Astrocyte (in vitro differentiated cells and primary cell): ENCODE measurements at regions not wholly inside any gene's neighbourhood (a gene's known extent, or its start where the extent isn't known, plus 50 kb on each side); places are given as distances from the start of the nearest gene placed in this dataset.

ENCODE experiments used
- DNase-seq: peaks from one replicate; pipeline ENCODE4 v3.0.0-alpha.2; 2010; ENCODE audit warnings: low read depth
- FAIRE-seq: peaks from 2 replicates; lab custom pipeline; 2011; peaks lifted over from hg19 to GRCh38; lab: Jason Lieb, UNC
- H2AFZ ChIP-seq: 2 replicates; pipeline ENCODE4 v1.6.0; 2012; ENCODE audit warnings: low read depth, low read length, inconsistent platforms
- H3K27ac ChIP-seq: 2 replicates; pipeline ENCODE4 v1.5.1; 2011; ENCODE audit warnings: low read depth, low read length, inconsistent platforms
- H3K27me3 ChIP-seq: 2 replicates; pipeline ENCODE4 v1.6.0; 2011; ENCODE audit warnings: low read length, inconsistent platforms; ENCODE audit not compliant: insufficient read depth
- H3K36me3 ChIP-seq: 2 replicates; pipeline ENCODE4 v1.5.1; 2011; ENCODE audit warnings: low read length, inconsistent platforms; ENCODE audit not compliant: insufficient read depth
- H3K4me1 ChIP-seq: 2 replicates; pipeline ENCODE4 v1.5.1; 2011; ENCODE audit warnings: low read length, inconsistent platforms; ENCODE audit not compliant: insufficient read depth
- H3K4me2 ChIP-seq: 2 replicates; pipeline ENCODE4 v1.6.0; 2012; ENCODE audit warnings: low read length, inconsistent platforms
- H3K4me3 ChIP-seq: 2 replicates; pipeline ENCODE4 v1.5.1; 2011; ENCODE audit warnings: low read depth, mild to moderate bottlenecking, low read length, inconsistent platforms; ENCODE audit not compliant: insufficient read depth
- H3K79me2 ChIP-seq: 2 replicates; pipeline ENCODE4 v1.6.0; 2012; ENCODE audit warnings: mild to moderate bottlenecking, low read length, inconsistent platforms; ENCODE audit not compliant: insufficient read depth
- H3K9ac ChIP-seq: 2 replicates; pipeline ENCODE4 v1.6.0; 2012; ENCODE audit warnings: mild to moderate bottlenecking, low read length, inconsistent platforms
- H3K9me3 ChIP-seq: 2 replicates; pipeline ENCODE4 v1.5.1; 2012; ENCODE audit warnings: low read depth, mild to moderate bottlenecking, low read length, inconsistent platforms; ENCODE audit not compliant: insufficient read depth
- H4K20me1 ChIP-seq: 2 replicates; pipeline ENCODE4 v1.6.0; 2012; ENCODE audit warnings: low read length, inconsistent platforms; ENCODE audit not compliant: insufficient read depth
- H3K27ac Mint-ChIP-seq: one replicate; pipeline ENCODE4 v1.8.0; 2021; ENCODE audit warnings: mild to moderate bottlenecking, mixed read lengths; ENCODE audit not compliant: unreplicated experiment
- H3K27me3 Mint-ChIP-seq: one replicate; pipeline ENCODE4 v1.8.0; 2021; ENCODE audit warnings: low read depth, mixed read lengths; ENCODE audit not compliant: unreplicated experiment
- H3K36me3 Mint-ChIP-seq: one replicate; pipeline ENCODE4 v1.8.0; 2021; ENCODE audit warnings: low read depth, mixed read lengths; ENCODE audit not compliant: unreplicated experiment
- H3K4me1 Mint-ChIP-seq: one replicate; pipeline ENCODE4 v1.8.0; 2021; ENCODE audit warnings: low read depth, mixed read lengths; ENCODE audit not compliant: unreplicated experiment
- H3K4me3 Mint-ChIP-seq: one replicate; pipeline ENCODE4 v1.8.0; 2021; ENCODE audit warnings: mild to moderate bottlenecking, moderate library complexity, mixed read lengths; ENCODE audit not compliant: unreplicated experiment
- H3K9me3 Mint-ChIP-seq: one replicate; pipeline ENCODE4 v1.8.0; 2021; ENCODE audit warnings: mild to moderate bottlenecking, mixed read lengths; ENCODE audit not compliant: unreplicated experiment
- EZH2 ChIP-seq: IDR thresholded peaks from 2 replicates; pipeline ENCODE4 v1.6.1; 2012; ENCODE audit warnings: mild to moderate bottlenecking, low read length, inconsistent platforms; ENCODE audit not compliant: insufficient read depth
- TF ChIP-seq, protein P1 (sequence below): IDR thresholded peaks from 2 replicates; pipeline ENCODE4 v1.5.1; 2011; ENCODE audit warnings: low read depth, mild to moderate bottlenecking, inconsistent platforms, low read length, moderate library complexity; ENCODE audit not compliant: insufficient read depth

DNA sequence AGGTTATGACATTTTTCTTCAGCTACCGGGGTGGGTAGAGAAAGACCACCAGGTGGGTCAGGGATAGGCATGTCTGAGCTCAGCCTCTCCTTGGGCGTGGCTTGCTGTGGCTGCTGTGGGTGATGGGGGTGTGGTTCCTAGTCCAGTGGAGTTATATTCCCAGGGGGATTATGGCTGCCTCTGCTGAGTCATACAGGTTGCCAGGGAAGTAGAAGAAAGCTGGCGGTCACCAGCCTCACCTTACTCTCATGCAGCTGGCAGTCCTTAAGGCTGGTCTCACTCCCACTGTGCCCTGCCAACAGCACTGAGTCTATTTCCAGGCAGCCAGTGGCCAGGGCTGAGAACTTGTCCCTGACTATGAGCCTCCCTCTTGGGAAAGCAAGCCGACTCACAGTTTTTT lies 130.0 kb downstream of the SCP2D1 start:
- H3K27me3 Mint-ChIP-seq: peaks cover 16% of the 10 kb centered on the region
- no peaks in the 10 kb centered on the region for H4K20me1 ChIP-seq
- H3K9me3 Mint-ChIP-seq: peaks cover 2% of the 10 kb centered on the region
- H3K36me3 Mint-ChIP-seq: no peaks in the 10 kb centered on the region
- no peak overlapping the region for H3K9ac ChIP-seq
- H3K4me2 ChIP-seq: no peak overlapping the region
- no peaks in the 10 kb centered on the region for H3K27me3 ChIP-seq
- H3K4me3 Mint-ChIP-seq: no peak overlapping the region
- H3K27ac ChIP-seq: no peak overlapping the region
- H3K4me1 ChIP-seq: no peaks in the 10 kb centered on the region
- H3K9me3 ChIP-seq: no peaks in the 10 kb centered on the region
- no peak overlapping the region for H3K27ac Mint-ChIP-seq
- FAIRE-seq: no peak
- H2AFZ ChIP-seq: no peak overlapping the region
- H3K79me2 ChIP-seq: no peaks in the 10 kb centered on the region
- no peak for DNase-seq
- H3K36me3 ChIP-seq: no peaks in the 10 kb centered on the region
- no peaks in the 10 kb centered on the region for H3K4me1 Mint-ChIP-seq
- no peak overlapping the region for H3K4me3 ChIP-seq
- TF ChIP-seq EZH2: no peak
- TF ChIP-seq, protein P1, sequence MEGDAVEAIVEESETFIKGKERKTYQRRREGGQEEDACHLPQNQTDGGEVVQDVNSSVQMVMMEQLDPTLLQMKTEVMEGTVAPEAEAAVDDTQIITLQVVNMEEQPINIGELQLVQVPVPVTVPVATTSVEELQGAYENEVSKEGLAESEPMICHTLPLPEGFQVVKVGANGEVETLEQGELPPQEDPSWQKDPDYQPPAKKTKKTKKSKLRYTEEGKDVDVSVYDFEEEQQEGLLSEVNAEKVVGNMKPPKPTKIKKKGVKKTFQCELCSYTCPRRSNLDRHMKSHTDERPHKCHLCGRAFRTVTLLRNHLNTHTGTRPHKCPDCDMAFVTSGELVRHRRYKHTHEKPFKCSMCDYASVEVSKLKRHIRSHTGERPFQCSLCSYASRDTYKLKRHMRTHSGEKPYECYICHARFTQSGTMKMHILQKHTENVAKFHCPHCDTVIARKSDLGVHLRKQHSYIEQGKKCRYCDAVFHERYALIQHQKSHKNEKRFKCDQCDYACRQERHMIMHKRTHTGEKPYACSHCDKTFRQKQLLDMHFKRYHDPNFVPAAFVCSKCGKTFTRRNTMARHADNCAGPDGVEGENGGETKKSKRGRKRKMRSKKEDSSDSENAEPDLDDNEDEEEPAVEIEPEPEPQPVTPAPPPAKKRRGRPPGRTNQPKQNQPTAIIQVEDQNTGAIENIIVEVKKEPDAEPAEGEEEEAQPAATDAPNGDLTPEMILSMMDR: no peak

DNA sequence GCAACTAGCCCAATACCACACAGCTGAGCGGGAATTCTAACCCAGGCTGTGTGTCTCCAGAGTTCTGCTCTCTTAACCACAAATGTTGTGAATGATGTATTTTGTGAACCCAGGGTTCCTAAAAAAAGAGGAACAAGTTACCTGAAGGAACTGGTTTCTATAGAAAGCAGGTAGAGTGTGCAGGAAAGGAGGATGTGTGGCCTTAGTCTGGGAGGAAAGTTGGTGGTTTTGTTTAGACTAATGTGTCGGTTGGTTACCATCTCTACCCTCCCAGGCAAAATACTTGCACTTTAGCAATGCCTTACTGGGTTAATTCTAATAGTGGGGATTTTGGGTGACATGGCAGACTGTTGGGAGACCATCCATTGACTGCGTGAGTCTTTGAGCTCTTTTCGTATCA lies 143.3 kb downstream of the SCP2D1 start:
- no peaks in the 10 kb centered on the region for H3K36me3 ChIP-seq
- Mint-ChIP-seq H3K4me1 (no peaks in the 10 kb centered on the region), H3K4me3 (no peak overlapping the region), H3K36me3 (no peaks in the 10 kb centered on the region), H3K9me3 (no peaks in the 10 kb centered on the region), H3K27me3 (no peaks in the 10 kb centered on the region), H3K27ac (no peak overlapping the region)
- no peak for FAIRE-seq
- H3K4me2 ChIP-seq: no peak overlapping the region
- H3K27me3 ChIP-seq: no peaks in the 10 kb centered on the region
- no peak overlapping the region for H3K27ac ChIP-seq
- H3K4me3 ChIP-seq: no peak overlapping the region
- H3K79me2 ChIP-seq: no peaks in the 10 kb centered on the region
- H3K9me3 ChIP-seq: peaks cover 6% of the 10 kb centered on the region
- H4K20me1 ChIP-seq: no peaks in the 10 kb centered on the region
- DNase-seq: no peak
- TF ChIP-seq, protein P1: no peak
- TF ChIP-seq EZH2: no peak
- no peaks in the 10 kb centered on the region for H3K4me1 ChIP-seq
- H3K9ac ChIP-seq: no peak overlapping the region
- no peak overlapping the region for H2AFZ ChIP-seq

DNA sequence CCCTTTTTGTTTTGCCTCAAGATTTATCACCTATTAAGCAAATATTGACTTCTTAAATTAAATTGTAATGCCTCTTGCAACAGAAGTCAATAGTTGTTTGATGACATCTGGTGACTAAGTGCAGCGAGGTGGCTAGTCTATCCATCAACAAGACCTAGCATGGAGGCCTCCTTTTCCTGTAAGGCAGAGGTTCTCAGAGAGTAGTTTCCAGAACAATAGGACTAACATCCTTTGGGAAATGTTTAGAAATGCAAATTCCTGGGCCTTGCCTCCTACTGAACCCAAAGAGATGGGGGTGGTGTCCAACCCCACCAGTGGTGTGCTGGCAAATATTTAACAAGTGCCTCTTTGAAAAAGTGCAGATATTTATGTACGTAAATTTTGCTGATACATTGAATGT lies 143.7 kb downstream of the SCP2D1 start:
- Mint-ChIP-seq H3K36me3 (no peaks in the 10 kb centered on the region), H3K4me3 (no peak overlapping the region), H3K4me1 (no peaks in the 10 kb centered on the region), H3K27me3 (no peaks in the 10 kb centered on the region), H3K27ac (no peak overlapping the region), H3K9me3 (no peaks in the 10 kb centered on the region)
- Histone ChIP-seq H3K79me2 (no peaks in the 10 kb centered on the region), H3K4me3 (no peak overlapping the region), H3K4me1 (no peaks in the 10 kb centered on the region), H3K36me3 (no peaks in the 10 kb centered on the region), H3K4me2 (no peak overlapping the region), H3K27me3 (no peaks in the 10 kb centered on the region), H4K20me1 (no peaks in the 10 kb centered on the region), H3K9me3 (peaks cover 6% of the 10 kb centered on the region), H3K9ac (no peak overlapping the region), H2AFZ (no peak overlapping the region), H3K27ac (no peak overlapping the region)
- no peak for TF ChIP-seq EZH2
- TF ChIP-seq, protein P1: no peak
- DNase-seq: no peak
- FAIRE-seq: no peak
